HG02588 (cell line): ENCODE measurements at regions not wholly inside any gene's neighbourhood (a gene's known extent, or its start where the extent isn't known, plus 50 kb on each side); places are given as distances from the start of the nearest gene placed in this dataset.

Source experiments
- ATAC-seq: cut with Tn5 transposase; IDR thresholded peaks from one replicate; pipeline ENCODE4 v1.9.1; 2021; ENCODE audit warnings: mild to moderate bottlenecking, moderate library complexity; ENCODE audit not compliant: unreplicated experiment

GRCh38 chr2:126990200-126990599 lies 91.5 kb downstream of the TEX51 start:
- ATAC-seq, result no peak

GRCh38 chr2:126990605-126991532 lies 92.2 kb downstream of the TEX51 start:
- no peak for ATAC-seq

- ATAC-seq, result no peak
These were observed 95.7 kb downstream of the TEX51 start for GRCh38 chr2:126994340-126994777.

- ATAC-seq, result no peak
These were observed 97.1 kb downstream of the TEX51 start for GRCh38 chr2:126995621-126996377.

GRCh38 chr2:126996378-126996699 lies 97.6 kb downstream of the TEX51 start:
- ATAC-seq, result no peak
